Kidney (tissue), 13 donors: ENCODE measurements at regions not wholly inside any gene's neighbourhood (a gene's known extent, or its start where the extent isn't known, plus 50 kb on each side); places are given as distances from the start of the nearest gene placed in this dataset.

ENCODE experiments used
- DNase-seq, 5 donors: peaks; one replicate each; pipeline ENCODE4 v3.0.0-alpha.2; 2013 to 2020
- FAIRE-seq: peaks from 2 replicates; lab custom pipeline; 2012; peaks lifted over from hg19 to GRCh38; lab: Jason Lieb, UNC
- H3K27ac ChIP-seq, 2 donors: one replicate each; pipeline ENCODE4 v1.7.0; 2013; ENCODE audit warnings: low read depth in 2 of 2, low read length in 2 of 2, inconsistent platforms in 1 of 2
- H3K27me3 ChIP-seq: one replicate; pipeline ENCODE4 v1.7.1; 2013; ENCODE audit warnings: low read length, inconsistent platforms; ENCODE audit not compliant: control insufficient read depth, insufficient read depth
- H3K36me3 ChIP-seq, 3 donors: one replicate each; pipeline versions ENCODE4 v1.7.0 to v1.7.1; 2013; ENCODE audit warnings: low read length in 3 of 3, control low read depth in 1 of 3, inconsistent platforms in 1 of 3; ENCODE audit not compliant: insufficient read depth in 3 of 3, control insufficient read depth in 2 of 3
- H3K4me1 ChIP-seq, 3 donors: one replicate each; pipeline versions ENCODE4 v1.7.0 to v1.7.1; 2013; ENCODE audit warnings: low read length in 3 of 3, inconsistent platforms in 1 of 3, low read depth in 1 of 3; ENCODE audit not compliant: control insufficient read depth in 2 of 3, insufficient read depth in 2 of 3
- H3K4me3 ChIP-seq, 3 donors: one replicate each; pipeline versions ENCODE4 v1.7.0 to v1.8.1; 2013; ENCODE audit warnings: low read length in 3 of 3, control low read depth in 1 of 3, inconsistent platforms in 1 of 3
- H3K9ac ChIP-seq, 3 donors: one replicate each; pipeline versions ENCODE4 v1.7.0 to v1.7.1; 2013; ENCODE audit warnings: low read length in 3 of 3, control low read depth in 1 of 3, inconsistent platforms in 1 of 3
- H3K9me3 ChIP-seq, 3 donors: one replicate each; pipeline versions ENCODE4 v1.7.0 to v1.7.1; 2013; ENCODE audit warnings: low read length in 3 of 3, control low read depth in 1 of 3, inconsistent platforms in 1 of 3; ENCODE audit not compliant: control insufficient read depth in 2 of 3, insufficient read depth in 1 of 3
- CTCF ChIP-seq: IDR thresholded peaks from 3 replicates; pipeline ENCODE4 v1.5.1; 2012; ENCODE audit warnings: mild to moderate bottlenecking, moderate library complexity, borderline replicate concordance; ENCODE audit not compliant: insufficient read depth; ENCODE audit errors: extremely low read depth
- intact Hi-C: fragments of 100-400 bp; cut with DNase I; formaldehyde crosslinking; loops from one replicate; pipeline ENCODE4 v1.11.1; 2022
- donor health status: control.
- donor health status: control.
- donor health status: control.
- donor health status: control.
- donor health status: control.
- donor health status: DM: yes; HTN: yes; CAD: no.
- donor health status: Normal renal cell carcinoma (clear cell type).

GRCh38 chr2:58377181-58377580, 136.1 kb upstream of the FANCL start:
- H3K9ac ChIP-seq: no peak overlapping the region
- TF ChIP-seq CTCF: no peak
- no peaks in the 10 kb centered on the region for H3K36me3 ChIP-seq
- H3K9me3 ChIP-seq: no peaks in the 10 kb centered on the region
- H3K4me1 ChIP-seq: no peaks in the 10 kb centered on the region
- no peak for FAIRE-seq
- intact Hi-C loops: no loop called here
- no peaks in the 10 kb centered on the region for H3K27me3 ChIP-seq
- H3K27ac ChIP-seq: no peak overlapping the region
- no peak overlapping the region for H3K4me3 ChIP-seq
- DNase-seq: no peak

GRCh38 chr2:58376592-58376991, 135.5 kb upstream of the FANCL start:
- Histone ChIP-seq H3K27ac (no peak overlapping the region), H3K9me3 (no peaks in the 10 kb centered on the region), H3K27me3 (no peaks in the 10 kb centered on the region), H3K4me3 (no peak overlapping the region), H3K4me1 (no peaks in the 10 kb centered on the region), H3K36me3 (no peaks in the 10 kb centered on the region), H3K9ac (no peak overlapping the region)
- FAIRE-seq: no peak
- intact Hi-C loops: no loop called here
- no peak for DNase-seq
- TF ChIP-seq CTCF: no peak

- Histone ChIP-seq H3K9me3 (no peaks in the 10 kb centered on the region), H3K4me3 (no peak overlapping the region), H3K4me1 (no peaks in the 10 kb centered on the region), H3K9ac (no peak overlapping the region), H3K27ac (no peak overlapping the region), H3K36me3 (no peaks in the 10 kb centered on the region), H3K27me3 (no peaks in the 10 kb centered on the region)
- TF ChIP-seq CTCF: no peak
- DNase-seq (no peak), FAIRE-seq (no peak)
- intact Hi-C loops: no loop called here
Measured at GRCh38 chr2:58369594-58369993, 128.5 kb upstream of the FANCL start.

- intact Hi-C loops: no loop called here
- TF ChIP-seq CTCF: no peak
- no peaks in the 10 kb centered on the region for H3K4me1 ChIP-seq
- H3K9ac ChIP-seq: no peak overlapping the region
- no peaks in the 10 kb centered on the region for H3K27me3 ChIP-seq
- no peak for FAIRE-seq
- no peaks in the 10 kb centered on the region for H3K9me3 ChIP-seq
- no peak overlapping the region for H3K27ac ChIP-seq
- no peaks in the 10 kb centered on the region for H3K36me3 ChIP-seq
- no peak for DNase-seq
- no peak overlapping the region for H3K4me3 ChIP-seq
Measured at GRCh38 chr2:58364098-58364497, 123.0 kb upstream of the FANCL start.
